Stimulated activated CD4-positive, alpha-beta T cell treated with anti-CD3 and anti-CD28 coated beads, Interleukin-4, amount 100 ng/mL, for 24 hours (primary cell): ENCODE measurements at regions not wholly inside any gene's neighbourhood (a gene's known extent, or its start where the extent isn't known, plus 50 kb on each side); places are given as distances from the start of the nearest gene placed in this dataset.

ENCODE experiments used
- DNase-seq: peaks from one replicate; pipeline ENCODE4 v3.0.0-alpha.2; 2020

- no peak for DNase-seq
These were observed 429.6 kb downstream of the INSC start for GRCh38 chr11:15544353-15544752.

GRCh38 chr11:15547685-15548084 lies 433.0 kb downstream of the INSC start:
- no peak for DNase-seq

GRCh38 chr11:15551901-15552851 lies 437.5 kb downstream of the INSC start:
- DNase-seq, result no peak

GRCh38 chr11:15555161-15555560 lies 440.4 kb downstream of the INSC start:
- no peak for DNase-seq

- DNase-seq, result no peak
These were observed 442.9 kb downstream of the INSC start for GRCh38 chr11:15557457-15558230.

- DNase-seq, result no peak
These were observed 443.9 kb downstream of the INSC start for GRCh38 chr11:15558513-15559181.

GRCh38 chr11:15560689-15561467 lies 446.2 kb downstream of the INSC start:
- DNase-seq, result no peak

- no peak for DNase-seq
These were observed 447.5 kb downstream of the INSC start for GRCh38 chr11:15562230-15562629.

GRCh38 chr11:15563054-15563453 lies 448.3 kb downstream of the INSC start:
- no peak for DNase-seq

GRCh38 chr11:15565880-15566279 lies 451.2 kb downstream of the INSC start:
- DNase-seq, result no peak

GRCh38 chr11:15568440-15568839 lies 453.7 kb downstream of the INSC start:
- no peak for DNase-seq

GRCh38 chr11:15569305-15570025 lies 454.7 kb downstream of the INSC start:
- no peak for DNase-seq

GRCh38 chr11:15575409-15575808 lies 460.7 kb downstream of the INSC start:
- DNase-seq, result no peak

- no peak for DNase-seq
These were observed 462.0 kb downstream of the INSC start for GRCh38 chr11:15576769-15577168.

GRCh38 chr11:15577519-15577918 lies 462.8 kb downstream of the INSC start:
- DNase-seq, result no peak

- no peak for DNase-seq
These were observed 464.7 kb downstream of the INSC start for GRCh38 chr11:15579287-15580001.

GRCh38 chr11:15580056-15580774 lies 465.5 kb downstream of the INSC start:
- DNase-seq, result no peak

GRCh38 chr11:15580775-15581095 lies 466.0 kb downstream of the INSC start:
- DNase-seq, result no peak

GRCh38 chr11:15584158-15584557 lies 469.4 kb downstream of the INSC start:
- DNase-seq, result no peak

GRCh38 chr11:15585602-15586331 lies 471.0 kb downstream of the INSC start:
- no peak for DNase-seq
